CD14-positive monocyte (primary cell): ENCODE measurements at regions not wholly inside any gene's neighbourhood (a gene's known extent, or its start where the extent isn't known, plus 50 kb on each side); places are given as distances from the start of the nearest gene placed in this dataset.
"Not testable (repeated sequence)": the region's sequence is repeated elsewhere in the genome, so short reads cannot be mapped to it uniquely, and the experiment has no call there.

ENCODE experiments used
- DNase-seq, 3 donors: peaks; one replicate each; pipeline ENCODE4 v3.0.0-alpha.2; 2011 to 2022
- H2AFZ ChIP-seq: 2 replicates; pipeline ENCODE4 v1.6.0; 2012; ENCODE audit warnings: mild to moderate bottlenecking, low read depth, low read length, inconsistent platforms; ENCODE audit not compliant: insufficient read depth, poor library complexity, severe bottlenecking
- H3K27ac ChIP-seq, 2 donors: 1 replicate in 1 of 2; 2 replicates in 1 of 2; pipeline ENCODE4 v1.5.1; 2012 to 2013; ENCODE audit warnings: low read length in 2 of 2, control low read depth in 1 of 2, inconsistent platforms in 1 of 2, low read depth in 1 of 2, mild to moderate bottlenecking in 1 of 2
- H3K27me3 ChIP-seq, 2 donors: one replicate each; pipeline versions ENCODE4 v1.6.0 to v1.6.1; 2011 to 2013; ENCODE audit warnings: low read length in 2 of 2; ENCODE audit not compliant: control insufficient read depth in 2 of 2, insufficient read depth in 2 of 2
- H3K36me3 ChIP-seq, 2 donors: replicated peaks in 1 of 2; 1 replicate in 1 of 2; 2 replicates in 1 of 2; pipeline versions ENCODE4 v1.5.1 to v1.6.1; 2012 to 2013; ENCODE audit warnings: low read length in 2 of 2, control low read depth in 1 of 2, inconsistent platforms in 1 of 2, mild to moderate bottlenecking in 1 of 2; ENCODE audit not compliant: insufficient read depth in 2 of 2, control insufficient read depth in 1 of 2
- H3K4me1 ChIP-seq, 2 donors: 1 replicate in 1 of 2; 2 replicates in 1 of 2; pipeline versions ENCODE4 v1.5.1 to v1.6.1; 2012 to 2013; ENCODE audit warnings: low read length in 2 of 2, control low read depth in 1 of 2, inconsistent platforms in 1 of 2, mild to moderate bottlenecking in 1 of 2, moderate library complexity in 1 of 2; ENCODE audit not compliant: insufficient read depth in 2 of 2, control insufficient read depth in 1 of 2
- H3K4me2 ChIP-seq: replicated peaks from 2 replicates; pipeline ENCODE3; 2012; ENCODE audit warnings: low read length, moderate library complexity, mild to moderate bottlenecking; ENCODE audit not compliant: poor library complexity, severe bottlenecking; ENCODE audit errors: extremely low read depth
- H3K4me3 ChIP-seq, 3 experiments: fragments of 200-600 bp in 1 of 3; sonication (generic) in 1 of 3; replicated peaks in 1 of 3; 1 replicate in 2 of 3; 2 replicates in 1 of 3; pipeline ENCODE4 v1.5.1; 2011 to 2013; ENCODE audit warnings: low read length in 3 of 3, mild to moderate bottlenecking in 3 of 3, control low read depth in 2 of 3, low read depth in 2 of 3, inconsistent platforms in 1 of 3, moderate library complexity in 1 of 3
- H3K79me2 ChIP-seq: 2 replicates; pipeline ENCODE4 v1.6.0; 2012; ENCODE audit warnings: mild to moderate bottlenecking, control low read depth, inconsistent platforms, low read length, moderate library complexity; ENCODE audit not compliant: insufficient read depth
- H3K9ac ChIP-seq: 2 replicates; pipeline ENCODE4 v1.6.0; 2017; ENCODE audit warnings: low read length, mild to moderate bottlenecking; ENCODE audit not compliant: insufficient read depth, poor library complexity, severe bottlenecking
- H3K9me3 ChIP-seq, 2 donors: replicated peaks in 1 of 2; 1 replicate in 1 of 2; 2 replicates in 1 of 2; pipeline versions ENCODE4 v1.5.1 to v1.6.1; 2012 to 2013; ENCODE audit warnings: low read length in 2 of 2, control low read depth in 1 of 2; ENCODE audit not compliant: control insufficient read depth in 1 of 2, insufficient read depth in 1 of 2
- H4K20me1 ChIP-seq: 2 replicates; pipeline ENCODE4 v1.6.0; 2012; ENCODE audit warnings: mild to moderate bottlenecking, low read length, control low read depth, moderate library complexity; ENCODE audit not compliant: insufficient read depth
- H3K27ac Mint-ChIP-seq, 7 donors: one replicate each; pipeline ENCODE4 v1.8.0; 2020; ENCODE audit warnings: mild to moderate bottlenecking in 7 of 7, mixed read lengths in 7 of 7, moderate library complexity in 6 of 7, inconsistent platforms in 2 of 7
- H3K27me3 Mint-ChIP-seq, 3 donors: one replicate each; pipeline ENCODE4 v1.8.0; 2021 to 2022; ENCODE audit warnings: low read depth in 3 of 3, mild to moderate bottlenecking in 3 of 3, mixed read lengths in 3 of 3, moderate library complexity in 3 of 3, inconsistent platforms in 1 of 3
- H3K36me3 Mint-ChIP-seq, 2 donors: one replicate each; pipeline ENCODE4 v1.8.0; 2020; ENCODE audit warnings: mixed read lengths in 2 of 2, inconsistent platforms in 1 of 2, mild to moderate bottlenecking in 1 of 2
- H3K4me1 Mint-ChIP-seq: one replicate; pipeline ENCODE4 v1.8.0; 2020; ENCODE audit warnings: mild to moderate bottlenecking, mixed read lengths
- H3K4me3 Mint-ChIP-seq, 2 donors: one replicate each; pipeline ENCODE4 v1.8.0; 2020; ENCODE audit warnings: mild to moderate bottlenecking in 2 of 2, mixed read lengths in 2 of 2, moderate library complexity in 1 of 2
- H3K9me3 Mint-ChIP-seq, 7 donors: one replicate each; pipeline ENCODE4 v1.8.0; 2020 to 2022; ENCODE audit warnings: mixed read lengths in 7 of 7, mild to moderate bottlenecking in 6 of 7, moderate library complexity in 6 of 7, inconsistent platforms in 2 of 7
- CTCF ChIP-seq: fragments of 200-600 bp; IDR thresholded peaks from one replicate; pipeline ENCODE4 v1.8.0; 2022; ENCODE audit warnings: antibody characterized with exemption, mild to moderate bottlenecking
- WGBS: methylation state at CpG from one replicate; pipeline ENCODE4 v1.1.5; 2013; ENCODE audit warnings: missing lambda C conversion rate; ENCODE audit not compliant: insufficient coverage; 5-methylcytosine and 5-hydroxymethylcytosine counted together
- intact Hi-C, 2 donors: fragments of 100-400 bp; cut with micrococcal nuclease; formaldehyde crosslinking; loops; one replicate each; pipeline versions ENCODE4 v1.15.0 to v1.15.1; 2023

GRCh38 chr3:104257486-104257885, 1109.2 kb upstream of the ALCAM start:
- Histone ChIP-seq H2AFZ (no peak overlapping the region), H3K4me1 (no peaks in the 10 kb centered on the region), H3K9me3 (no peaks in the 10 kb centered on the region), H3K4me2 (no peak overlapping the region), H3K36me3 (no peaks in the 10 kb centered on the region), H3K27ac (no peak overlapping the region), H4K20me1 (no peaks in the 10 kb centered on the region), H3K27me3 (no peaks in the 10 kb centered on the region), H3K4me3 (no peak overlapping the region), H3K79me2 (no peaks in the 10 kb centered on the region), H3K9ac (no peak overlapping the region)
- H3K4me1 Mint-ChIP-seq = no peaks in the 10 kb centered on the region
- no peak overlapping the region for H3K27ac Mint-ChIP-seq
- TF ChIP-seq CTCF = no peak
- peaks cover 0 to 2% (median 0%) of the 10 kb centered on the region in 7 donors for H3K9me3 Mint-ChIP-seq
- H3K36me3 Mint-ChIP-seq = no peaks in the 10 kb centered on the region
- no peaks in the 10 kb centered on the region for H3K27me3 Mint-ChIP-seq
- intact Hi-C loops = no loop called here
- no peak for DNase-seq
- no peak overlapping the region for H3K4me3 Mint-ChIP-seq
- 87% methylated on average over 3 of the region's 4 CpGs for WGBS

- no peak overlapping the region for H2AFZ ChIP-seq
- H3K4me2 ChIP-seq = no peak overlapping the region
- H3K4me1 ChIP-seq = no peaks in the 10 kb centered on the region
- no peaks in the 10 kb centered on the region for H3K9me3 ChIP-seq
- H3K27me3 ChIP-seq = no peaks in the 10 kb centered on the region
- TF ChIP-seq CTCF = no peak
- no peak overlapping the region for H3K4me3 ChIP-seq
- no CpG with 5 or more reads among the region's 2 CpGs for WGBS
- Mint-ChIP-seq H3K9me3 (peaks cover 0 to 5% (median 0%) of the 10 kb centered on the region in 7 donors), H3K4me3 (no peak overlapping the region), H3K4me1 (no peaks in the 10 kb centered on the region), H3K27ac (no peak overlapping the region), H3K27me3 (no peaks in the 10 kb centered on the region), H3K36me3 (no peaks in the 10 kb centered on the region)
- no peaks in the 10 kb centered on the region for H3K79me2 ChIP-seq
- H3K9ac ChIP-seq = no peak overlapping the region
- no peaks in the 10 kb centered on the region for H4K20me1 ChIP-seq
- no peak overlapping the region for H3K27ac ChIP-seq
- no peak for DNase-seq
- H3K36me3 ChIP-seq = no peaks in the 10 kb centered on the region
- intact Hi-C loops = no loop called here
These were observed 1103.2 kb upstream of the ALCAM start for GRCh38 chr3:104263477-104263876.

- H2AFZ ChIP-seq, H3K27ac ChIP-seq, H3K4me3 Mint-ChIP-seq, H3K36me3 ChIP-seq, DNase-seq, H3K4me3 ChIP-seq, H3K4me1 ChIP-seq, H3K79me2 ChIP-seq, H3K27me3 Mint-ChIP-seq, H3K4me1 Mint-ChIP-seq, H3K9ac ChIP-seq, H3K27me3 ChIP-seq, intact Hi-C loops, H3K9me3 ChIP-seq, H3K4me2 ChIP-seq, H3K27ac Mint-ChIP-seq, H3K36me3 Mint-ChIP-seq, H4K20me1 ChIP-seq: not testable (repeated sequence)
- peaks cover 0 to 12% (median 5%) of the 10 kb centered on the region in 7 donors for H3K9me3 Mint-ChIP-seq
- no CpG with 5 or more reads among the region's 1 CpG for WGBS
These were observed 1100.5 kb upstream of the ALCAM start for GRCh38 chr3:104266219-104266618.
